ENCODE measurements at regions not wholly inside any gene's neighbourhood (a gene's known extent, or its start where the extent isn't known, plus 50 kb on each side); places are given as distances from the start of the nearest gene placed in this dataset.
"Not testable (repeated sequence)": the region's sequence is repeated elsewhere in the genome, so short reads cannot be mapped to it uniquely, and the experiment has no call there.

DNA sequence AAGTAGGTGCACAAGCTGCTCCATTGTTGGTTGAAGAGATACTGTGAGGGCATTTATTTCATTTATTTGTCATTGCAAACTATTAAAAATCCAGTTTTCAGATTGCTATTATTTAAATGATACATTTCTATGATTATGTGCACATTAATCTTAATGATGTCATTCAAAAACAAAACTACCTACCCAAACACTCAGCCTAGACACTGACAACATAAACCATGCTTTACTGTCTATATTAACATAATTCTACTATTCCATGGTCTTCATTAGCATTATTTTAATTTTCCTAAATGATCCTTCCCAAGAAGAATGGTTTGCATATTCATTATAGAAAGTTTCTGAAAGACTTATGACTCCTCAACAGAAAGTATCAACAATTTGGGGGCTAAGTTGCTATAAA is 813.0 kb upstream of the SLITRK5 start:
- no peak for DNase-seq (ENCODE audit: low read depth)

DNA sequence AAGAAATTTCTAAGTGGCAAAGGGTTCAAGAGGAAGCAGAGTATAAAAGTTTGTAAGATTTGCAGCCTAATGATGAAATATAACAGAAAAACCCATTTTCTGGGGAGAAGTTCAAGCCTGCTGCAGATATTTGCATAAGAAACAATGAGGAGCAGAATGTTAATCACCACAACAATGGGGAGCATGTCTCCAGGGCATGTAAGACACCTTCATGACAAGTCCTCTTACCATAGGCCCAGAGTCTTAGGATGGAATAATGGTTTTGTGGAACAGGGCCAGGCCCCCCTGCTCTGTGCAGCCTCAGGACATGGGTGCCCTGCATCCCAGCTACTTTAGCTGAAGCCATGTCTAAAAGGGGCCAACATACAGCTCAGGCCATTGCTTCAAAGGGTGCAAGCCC is 809.0 kb upstream of the SLITRK5 start:
- no peak for DNase-seq (ENCODE audit: low read depth)

- no peak for DNase-seq (ENCODE audit: low read depth)
Observed at GRCh38 chr13:86864376-86864775, 806.8 kb upstream of the SLITRK5 start.

- no peak for DNase-seq (ENCODE audit: low read depth)
Observed at GRCh38 chr13:86870444-86870843, 800.7 kb upstream of the SLITRK5 start.

DNA sequence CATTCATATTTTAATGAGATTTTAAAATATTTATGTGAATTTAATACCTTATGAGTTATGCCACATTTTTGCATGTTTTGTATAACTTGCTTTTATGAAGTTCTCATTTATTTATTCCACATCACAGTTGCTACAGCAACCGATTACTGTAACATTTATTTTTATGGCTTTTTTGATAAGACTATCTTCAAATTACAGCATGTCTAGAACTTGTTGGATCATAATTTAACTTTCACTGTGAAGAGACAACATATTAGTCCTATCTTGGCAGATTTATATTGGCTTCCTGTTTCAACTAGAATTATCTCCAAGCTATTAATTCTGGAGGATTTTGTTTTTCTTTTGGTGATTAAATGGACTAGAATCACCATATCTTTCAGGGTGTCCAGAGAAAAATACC is 793.7 kb upstream of the SLITRK5 start:
- no peak for DNase-seq (ENCODE audit: low read depth)

GRCh38 chr13:86878781-86879180 is 792.4 kb upstream of the SLITRK5 start:
- DNase-seq (ENCODE audit: low read depth) = no peak

- no peak for DNase-seq (ENCODE audit: low read depth)
Observed at GRCh38 chr13:86881390-86881789, 789.8 kb upstream of the SLITRK5 start.

DNA sequence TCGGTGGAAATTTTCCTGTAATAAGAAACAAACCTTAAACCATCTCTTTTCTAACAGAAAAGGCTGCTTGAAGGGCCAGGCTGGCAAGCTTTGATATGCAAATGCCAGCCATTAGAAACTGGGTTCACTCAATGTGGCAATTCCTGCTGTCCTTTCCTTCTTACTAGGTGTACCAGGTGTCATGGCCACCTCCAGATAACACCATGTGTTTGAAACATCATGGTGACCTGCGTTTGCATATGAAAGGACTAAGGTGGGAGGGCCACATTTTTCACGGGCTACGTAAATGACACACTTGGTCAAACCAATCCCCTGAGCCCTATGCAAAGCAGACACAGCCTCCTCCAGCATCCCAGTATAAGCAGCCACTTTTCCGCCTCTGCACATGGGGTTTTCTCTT is 789.1 kb upstream of the SLITRK5 start:
- DNase-seq (ENCODE audit: low read depth) = no peak

GRCh38 chr13:86882835-86883234 is 788.3 kb upstream of the SLITRK5 start:
- DNase-seq (ENCODE audit: low read depth) = no peak

DNA sequence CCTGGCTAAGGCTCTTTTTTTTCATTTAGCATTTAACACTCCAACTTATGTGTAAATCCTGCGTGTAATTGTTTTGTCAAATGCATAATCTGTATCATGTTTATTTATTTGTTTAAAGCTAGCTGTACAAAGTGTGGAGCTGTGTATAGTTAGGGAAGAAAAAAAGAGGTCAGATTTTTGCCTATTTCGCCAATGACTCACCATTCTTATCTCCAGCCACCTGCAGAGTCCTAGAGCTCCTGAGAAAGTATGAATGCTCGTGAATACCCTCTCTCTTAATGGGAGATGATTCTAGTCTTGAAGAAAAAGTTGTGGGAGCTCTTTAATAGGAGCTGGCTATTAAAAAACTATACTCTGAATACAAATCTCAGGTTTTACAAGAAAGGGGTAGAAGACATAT is 778.8 kb upstream of the SLITRK5 start:
- DNase-seq (ENCODE audit: low read depth) = no peak

- no peak for DNase-seq (ENCODE audit: low read depth)
Observed at GRCh38 chr13:86900906-86901305, 770.3 kb upstream of the SLITRK5 start.

DNA sequence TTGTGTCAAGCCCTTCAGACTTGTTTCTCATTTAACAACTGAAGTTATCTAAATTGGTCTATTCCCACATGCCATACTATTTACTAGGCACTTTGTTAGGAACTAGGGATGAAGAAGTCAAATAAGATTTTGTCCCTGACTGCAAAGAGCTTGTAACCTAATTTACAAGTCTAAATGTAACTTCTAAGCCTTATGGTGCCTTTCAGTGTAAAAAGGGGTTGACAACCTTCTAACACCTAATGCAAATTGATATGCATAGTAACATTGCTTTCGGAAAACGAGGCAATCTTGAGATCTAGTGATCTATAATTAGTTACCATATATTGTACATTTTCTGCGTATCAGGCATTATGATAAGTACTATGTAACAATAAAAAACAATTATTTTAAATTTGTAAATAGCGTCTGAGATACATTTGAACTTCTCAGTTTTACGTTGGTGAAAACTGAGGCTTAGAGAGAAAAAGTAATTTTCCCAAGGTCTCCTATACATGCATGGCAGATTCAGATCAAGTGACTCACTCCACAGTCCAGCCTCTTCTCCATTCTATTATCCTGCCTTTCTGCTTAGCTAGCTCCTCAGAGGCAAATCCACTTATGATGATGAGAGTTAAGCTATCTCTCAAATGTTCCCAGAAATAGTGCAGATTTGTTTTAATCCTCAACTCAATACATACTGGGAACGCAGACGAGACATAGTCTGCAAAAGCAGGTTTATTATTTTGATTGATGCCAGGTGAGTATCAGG is 764.9 kb upstream of the SLITRK5 start:
- DNase-seq (ENCODE audit: low read depth) = no peak

GRCh38 chr13:86907156-86907555 is 764.0 kb upstream of the SLITRK5 start:
- DNase-seq (ENCODE audit: low read depth) = no peak

GRCh38 chr13:86909318-86909717 is 761.9 kb upstream of the SLITRK5 start:
- DNase-seq (ENCODE audit: low read depth) = no peak

DNA sequence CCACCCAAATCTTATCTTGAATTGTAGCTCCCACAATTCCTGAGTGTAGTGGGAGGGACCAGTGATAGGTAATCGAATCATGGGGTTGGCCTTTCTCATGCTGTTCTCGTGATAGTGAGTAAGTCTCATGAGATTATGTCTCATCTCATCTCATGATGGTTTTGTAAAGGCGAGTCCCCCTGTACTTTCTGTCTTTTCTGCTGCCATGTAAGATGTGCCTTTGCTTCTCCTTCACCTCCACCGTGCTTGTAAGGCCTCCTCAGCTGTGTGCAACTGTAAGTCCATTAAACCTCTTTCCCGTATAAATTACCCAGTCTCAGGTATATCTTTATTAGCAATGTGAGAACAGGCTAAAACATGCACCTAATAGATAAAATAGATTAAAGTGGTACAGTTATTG is 756.4 kb upstream of the SLITRK5 start:
- DNase-seq (ENCODE audit: low read depth) = no peak

GRCh38 chr13:86917438-86917837 is 753.7 kb upstream of the SLITRK5 start:
- not testable (repeated sequence) for DNase-seq (ENCODE audit: low read depth)

DNA sequence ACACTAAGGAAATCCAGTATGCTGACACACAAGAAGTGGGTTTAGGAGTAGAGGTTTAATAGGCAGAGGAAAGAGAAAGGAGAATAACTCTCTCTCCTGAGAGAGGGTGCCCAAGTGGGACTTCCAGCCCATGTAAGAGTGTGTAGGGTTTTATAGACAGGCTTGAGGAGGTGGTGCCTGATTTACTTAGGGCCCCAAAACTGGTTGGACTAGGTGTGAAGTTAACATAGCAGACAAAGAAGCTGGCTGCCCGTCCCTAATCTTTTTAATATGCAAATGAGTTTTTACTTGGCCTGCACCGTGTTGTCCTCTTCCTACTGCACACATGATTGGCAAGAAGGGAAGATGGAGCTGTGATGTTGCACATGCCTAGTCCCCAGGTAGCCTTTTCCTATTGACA is 752.5 kb upstream of the SLITRK5 start:
- DNase-seq (ENCODE audit: low read depth) = no peak

DNA sequence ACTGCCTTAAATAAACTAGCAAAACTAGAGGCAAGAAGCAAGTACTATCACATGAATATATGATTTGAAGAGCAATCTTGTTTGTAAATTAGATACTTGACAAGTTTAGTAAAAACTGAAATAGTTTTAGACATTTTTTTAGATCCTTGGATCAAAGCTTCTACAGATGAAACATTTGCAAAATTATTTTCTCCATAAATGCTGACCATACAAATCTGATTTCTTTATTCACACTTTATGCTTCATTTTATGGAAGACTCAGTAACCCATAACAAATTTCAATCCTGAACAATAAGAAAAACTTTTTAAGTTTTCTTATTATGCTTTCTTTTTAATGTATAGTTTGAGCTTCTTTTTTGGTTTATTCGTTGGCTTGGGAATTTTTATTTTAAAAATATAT is 750.2 kb upstream of the SLITRK5 start:
- no peak for DNase-seq (ENCODE audit: low read depth)

GRCh38 chr13:86922936-86923335 is 748.2 kb upstream of the SLITRK5 start:
- DNase-seq (ENCODE audit: low read depth) = no peak

- DNase-seq (ENCODE audit: low read depth) = not testable (repeated sequence)
Observed at GRCh38 chr13:86926916-86927315, 744.3 kb upstream of the SLITRK5 start.

- DNase-seq (ENCODE audit: low read depth) = no peak
Observed at GRCh38 chr13:86932776-86933334, 738.3 kb upstream of the SLITRK5 start.

GRCh38 chr13:86933676-86934075 is 737.5 kb upstream of the SLITRK5 start:
- no peak for DNase-seq (ENCODE audit: low read depth)

GRCh38 chr13:86937316-86937715 is 733.9 kb upstream of the SLITRK5 start:
- no peak for DNase-seq (ENCODE audit: low read depth)

- DNase-seq (ENCODE audit: low read depth) = no peak
Observed at GRCh38 chr13:86945584-86945983, 725.6 kb upstream of the SLITRK5 start.

Measured in activated T-cell treated with anti-CD3 and anti-CD28 coated beads for 48 hours (primary cell).